A549 (cell line): ENCODE measurements at regions not wholly inside any gene's neighbourhood (a gene's known extent, or its start where the extent isn't known, plus 50 kb on each side); places are given as distances from the start of the nearest gene placed in this dataset.

Experiments
- EP300 ChIP-seq, 2 experiments: fragments of >200 bp; sonication (Bioruptor Twin); formaldehyde crosslinking; IDR thresholded peaks; 2 replicates in 1 of 2; 3 replicates in 1 of 2; pipeline ENCODE4 v1.6.1; 2016 to 2017
- KDM1A ChIP-seq: fragments of 200-600 bp; sonication (generic); IDR thresholded peaks from 2 replicates; pipeline ENCODE4 v1.6.1; 2016; ENCODE audit warnings: low read depth, mild to moderate bottlenecking
- MAFK ChIP-seq: fragments of 450-650 bp; IDR thresholded peaks from 2 replicates; pipeline ENCODE4 v1.6.1; 2014; ENCODE audit not compliant: partially characterized antibody
- MYC ChIP-seq: IDR thresholded peaks from 2 replicates; pipeline ENCODE4 v1.6.1; 2012; ENCODE audit warnings: mild to moderate bottlenecking, inconsistent platforms, low read length, improper control_type of control experiment, borderline replicate concordance
- NPAS2 ChIP-seq: fragments of 250-450 bp; sonication (Bioruptor Pico); IDR thresholded peaks from 2 replicates; pipeline ENCODE4 v1.8.0; 2022; ENCODE audit warnings: mild to moderate bottlenecking, moderate library complexity, borderline replicate concordance
- POLR2A ChIP-seq: IDR thresholded peaks from 2 replicates; pipeline ENCODE4 v1.6.1; 2012; ENCODE audit warnings: mild to moderate bottlenecking, low read length
- RAD21 ChIP-seq, 2 experiments: fragments of >200 bp in 1 of 2; sonication (Bioruptor Twin) in 1 of 2; formaldehyde crosslinking in 1 of 2; IDR thresholded peaks in 1 of 2; conservative IDR thresholded peaks in 1 of 2; 2 replicates in 1 of 2; 3 replicates in 1 of 2; pipeline ENCODE4 v1.6.1; 2012 to 2018; ENCODE audit warnings: inconsistent platforms in 1 of 2
- TF ChIP-seq, protein P1 (sequence below): fragments of >200 bp; sonication (Bioruptor Twin); formaldehyde crosslinking; IDR thresholded peaks from 3 replicates; pipeline ENCODE4 v1.5.1; 2016
- TF ChIP-seq, protein P2 (sequence below): IDR thresholded peaks from 2 replicates; pipeline ENCODE4 v1.6.1; 2012

DNA sequence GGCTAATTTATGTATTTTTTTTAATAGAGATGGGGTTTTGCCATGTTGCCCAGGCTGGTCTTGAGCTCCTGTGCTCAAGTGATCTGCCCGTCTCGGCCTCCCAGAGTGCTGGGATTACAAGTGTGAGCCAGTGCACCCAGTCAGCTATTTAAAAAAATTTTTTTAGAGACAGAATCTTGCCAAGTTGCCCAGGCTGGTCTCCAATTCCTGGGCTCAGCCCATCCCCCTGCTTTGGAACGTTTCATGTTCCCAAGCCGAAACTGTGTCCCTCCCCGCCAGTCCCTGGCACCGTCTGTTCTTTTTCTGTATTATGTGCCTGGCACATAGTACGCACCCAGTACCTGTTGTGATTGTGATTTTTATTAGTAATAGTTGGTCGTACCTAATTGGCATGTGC is 63.1 kb upstream of the MGAT5 start:
- TF ChIP-seq, protein P1, sequence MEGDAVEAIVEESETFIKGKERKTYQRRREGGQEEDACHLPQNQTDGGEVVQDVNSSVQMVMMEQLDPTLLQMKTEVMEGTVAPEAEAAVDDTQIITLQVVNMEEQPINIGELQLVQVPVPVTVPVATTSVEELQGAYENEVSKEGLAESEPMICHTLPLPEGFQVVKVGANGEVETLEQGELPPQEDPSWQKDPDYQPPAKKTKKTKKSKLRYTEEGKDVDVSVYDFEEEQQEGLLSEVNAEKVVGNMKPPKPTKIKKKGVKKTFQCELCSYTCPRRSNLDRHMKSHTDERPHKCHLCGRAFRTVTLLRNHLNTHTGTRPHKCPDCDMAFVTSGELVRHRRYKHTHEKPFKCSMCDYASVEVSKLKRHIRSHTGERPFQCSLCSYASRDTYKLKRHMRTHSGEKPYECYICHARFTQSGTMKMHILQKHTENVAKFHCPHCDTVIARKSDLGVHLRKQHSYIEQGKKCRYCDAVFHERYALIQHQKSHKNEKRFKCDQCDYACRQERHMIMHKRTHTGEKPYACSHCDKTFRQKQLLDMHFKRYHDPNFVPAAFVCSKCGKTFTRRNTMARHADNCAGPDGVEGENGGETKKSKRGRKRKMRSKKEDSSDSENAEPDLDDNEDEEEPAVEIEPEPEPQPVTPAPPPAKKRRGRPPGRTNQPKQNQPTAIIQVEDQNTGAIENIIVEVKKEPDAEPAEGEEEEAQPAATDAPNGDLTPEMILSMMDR = no peak
- TF ChIP-seq MYC = no peak
- no peak for TF ChIP-seq KDM1A
- no peak for TF ChIP-seq NPAS2
- TF ChIP-seq POLR2A = no peak
- no peak for TF ChIP-seq MAFK
- TF ChIP-seq RAD21 (conservative IDR thresholded peaks at IDR 0.05 in 1 of 2, IDR thresholded peaks at IDR 0.05 in 1 of 2) = no peak
- TF ChIP-seq EP300 (IDR thresholded peaks at IDR 0.05) = no peak
- TF ChIP-seq, protein P2, sequence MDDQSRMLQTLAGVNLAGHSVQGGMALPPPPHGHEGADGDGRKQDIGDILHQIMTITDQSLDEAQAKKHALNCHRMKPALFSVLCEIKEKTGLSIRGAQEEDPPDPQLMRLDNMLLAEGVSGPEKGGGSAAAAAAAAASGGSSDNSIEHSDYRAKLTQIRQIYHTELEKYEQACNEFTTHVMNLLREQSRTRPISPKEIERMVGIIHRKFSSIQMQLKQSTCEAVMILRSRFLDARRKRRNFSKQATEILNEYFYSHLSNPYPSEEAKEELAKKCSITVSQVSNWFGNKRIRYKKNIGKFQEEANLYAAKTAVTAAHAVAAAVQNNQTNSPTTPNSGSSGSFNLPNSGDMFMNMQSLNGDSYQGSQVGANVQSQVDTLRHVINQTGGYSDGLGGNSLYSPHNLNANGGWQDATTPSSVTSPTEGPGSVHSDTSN = no peak
